Adrenal gland (tissue), 9 donors: ENCODE measurements at regions not wholly inside any gene's neighbourhood (a gene's known extent, or its start where the extent isn't known, plus 50 kb on each side); places are given as distances from the start of the nearest gene placed in this dataset.

ENCODE experiments used
- DNase-seq, 7 donors: peaks; one replicate each; pipeline ENCODE4 v3.0.0-alpha.2; 2019 to 2020
- H3K27ac ChIP-seq, 5 donors: fragments of 200-600 bp; sonication (generic) in 4 of 5; 1 replicate in 3 of 5; 2 replicates in 2 of 5; pipeline versions ENCODE4 v1.5.1 to v1.8.0; 2016 to 2020; ENCODE audit warnings: mild to moderate bottlenecking in 1 of 5
- H3K27me3 ChIP-seq: fragments of 200-600 bp; 2 replicates; pipeline ENCODE4 v1.8.0; 2021
- H3K36me3 ChIP-seq, 2 donors: fragments of 200-600 bp; replicated peaks in 1 of 2; 1 replicate in 1 of 2; 2 replicates in 1 of 2; pipeline versions ENCODE4 v1.5.1 to v1.8.0; 2018 to 2022
- H3K4me1 ChIP-seq, 2 donors: fragments of 200-600 bp; replicated peaks in 1 of 2; 1 replicate in 1 of 2; 2 replicates in 1 of 2; pipeline versions ENCODE4 v1.5.1 to v1.8.0; 2018 to 2021
- H3K4me3 ChIP-seq, 4 donors: fragments of 200-600 bp; sonication (generic) in 3 of 4; one replicate each; pipeline ENCODE4 v1.5.1; 2016 to 2018
- H3K9me3 ChIP-seq, 3 donors: fragments of 200-600 bp; sonication (generic) in 1 of 3; replicated peaks in 1 of 3; 1 replicate in 2 of 3; 2 replicates in 1 of 3; pipeline versions ENCODE4 v1.5.1 to v1.8.0; 2016 to 2021
- CTCF ChIP-seq, 6 experiments: fragments of 450-650 bp in 4 of 6; fragments of 200-600 bp in 2 of 6; sonication (generic) in 1 of 6; IDR thresholded peaks; 1 replicate in 5 of 6; 2 replicates in 1 of 6; pipeline versions ENCODE4 v1.5.1 to v1.8.0; 2016 to 2021; ENCODE audit warnings: antibody characterized with exemption in 6 of 6, mild to moderate bottlenecking in 2 of 6, moderate library complexity in 1 of 6
- POLR2A ChIP-seq, 2 donors: fragments of 450-650 bp; IDR thresholded peaks; one replicate each; pipeline ENCODE4 v1.6.1; 2017; ENCODE audit warnings: antibody characterized with exemption in 2 of 2, mild to moderate bottlenecking in 2 of 2, moderate library complexity in 1 of 2
- WGBS, 4 donors: extraction: QIAGEN DNeasy Blood & Tissue Kit in 2 of 4; methylation state at CpG; one replicate each; pipeline versions ENCODE4 v1.1.5 to v1.1.7; 2013 to 2017; 5-methylcytosine and 5-hydroxymethylcytosine counted together
- intact Hi-C, 2 donors: fragments of 100-400 bp; cut with DNase I; formaldehyde crosslinking; loops; one replicate each; pipeline versions ENCODE4 v1.14.1 to v1.15.0; 2022 to 2023
- donor health status: healthy with polysubstance abuse.
- donor health status: Bipolar disorder and iron deficiency.
- donor health status: DM: yes; HTN: yes; CAD: no.
- donor health status: DM: no; HTN: no; CAD: no.
- donor health status: DM: no; HTN: no; CAD: no.

- no peaks in the 10 kb centered on the region for H3K27me3 ChIP-seq
- intact Hi-C loops = no loop called here
These were observed 1112.1 kb upstream of the AGA start for GRCh38 chr4:178554352-178554751.

GRCh38 chr4:178556796-178557195 is 1114.6 kb upstream of the AGA start:
- intact Hi-C loops = no loop called here
- Histone ChIP-seq H3K4me3 (no peak overlapping the region), H3K27ac (no peak overlapping the region), H3K36me3 (no peaks in the 10 kb centered on the region), H3K4me1 (no peaks in the 10 kb centered on the region), H3K27me3 (no peaks in the 10 kb centered on the region), H3K9me3 (no peaks in the 10 kb centered on the region)
- DNase-seq = no peak
- no peak for TF ChIP-seq CTCF (IDR thresholded peaks at IDR 0.05)
- TF ChIP-seq POLR2A (IDR thresholded peaks at IDR 0.05) = no peak
- WGBS, 4 donors = 48 to 90% (median 61%) methylated on average over 2 of the region's 2 CpGs

More at GRCh38 chr4:178554352-178554751, 1112.1 kb upstream of the AGA start:
- H3K9me3 ChIP-seq = no peaks in the 10 kb centered on the region
- TF ChIP-seq POLR2A (IDR thresholded peaks at IDR 0.05) (no peak), CTCF (IDR thresholded peaks at IDR 0.05) (no peak)
- no peak for DNase-seq
- no peak overlapping the region for H3K4me3 ChIP-seq
- no peak overlapping the region for H3K27ac ChIP-seq
- WGBS, 4 donors = 65 to 81% (median 70%) methylated on average over 1 of the region's 1 CpG
- H3K4me1 ChIP-seq = no peaks in the 10 kb centered on the region
- no peaks in the 10 kb centered on the region for H3K36me3 ChIP-seq

- intact Hi-C loops = no loop called here
- TF ChIP-seq POLR2A (IDR thresholded peaks at IDR 0.05) (no peak), CTCF (IDR thresholded peaks at IDR 0.05) (no peak)
- DNase-seq = no peak
- Histone ChIP-seq H3K4me3 (no peak overlapping the region), H3K9me3 (no peaks in the 10 kb centered on the region), H3K27ac (no peak overlapping the region), H3K4me1 (no peaks in the 10 kb centered on the region), H3K27me3 (no peaks in the 10 kb centered on the region), H3K36me3 (no peaks in the 10 kb centered on the region)
- 71 to 75% (median 74%) methylated on average over 7 of the region's 7 CpGs for WGBS, 4 donors
These were observed 1135.7 kb upstream of the AGA start for GRCh38 chr4:178577933-178578332.

GRCh38 chr4:178595500-178596138 is 1153.4 kb upstream of the AGA start:
- no peak overlapping the region for H3K4me3 ChIP-seq
- DNase-seq = no peak
- TF ChIP-seq POLR2A (IDR thresholded peaks at IDR 0.05) (no peak), CTCF (IDR thresholded peaks at IDR 0.05) (no peak)
- no peaks in the 10 kb centered on the region for H3K36me3 ChIP-seq
- H3K4me1 ChIP-seq = no peaks in the 10 kb centered on the region
- intact Hi-C loops = no loop called here
- 65 to 77% (median 68%) methylated on average over 6 of the region's 6 CpGs for WGBS, 4 donors
- H3K27me3 ChIP-seq = no peaks in the 10 kb centered on the region
- H3K9me3 ChIP-seq = no peaks in the 10 kb centered on the region
- H3K27ac ChIP-seq = no peak overlapping the region
